ENCODE measurements at regions not wholly inside any gene's neighbourhood (a gene's known extent, or its start where the extent isn't known, plus 50 kb on each side); places are given as distances from the start of the nearest gene placed in this dataset.
A peak's percentile ranks its signal among the peaks of the same experiment; 100 is the strongest.

GRCh38 chr17:33527290-33527689 lies 234.2 kb upstream of the ASIC2 start:
- Histone ChIP-seq H3K4me1 (ENCODE audit: control insufficient read depth, insufficient read depth, low read length) (no peaks in the 10 kb centered on the region), H3K27ac (ENCODE audit: low read depth, low read length) (no peak overlapping the region), H3K9me3 (ENCODE audit: control insufficient read depth, insufficient read depth, low read length) (no peaks in the 10 kb centered on the region), H3K36me3 (ENCODE audit: control insufficient read depth, insufficient read depth, low read length) (no peaks in the 10 kb centered on the region), H3K27me3 (ENCODE audit: control insufficient read depth, insufficient read depth, low read length) (no peaks in the 10 kb centered on the region), H3K4me3 (ENCODE audit: low read depth, low read length) (no peak overlapping the region)
- 87% methylated on average over 3 of the region's 3 CpGs for WGBS (ENCODE audit: insufficient coverage)
- DNase-seq (ENCODE audit: low read depth in 4 of 6, low spot score in 6 of 6), result no peak

- no peak overlapping the region for H3K4me3 ChIP-seq (ENCODE audit: low read depth, low read length)
- H3K36me3 ChIP-seq (ENCODE audit: control insufficient read depth, insufficient read depth, low read length), result no peaks in the 10 kb centered on the region
- WGBS (ENCODE audit: insufficient coverage), result 73% methylated on average over 1 of the region's 1 CpG
- no peaks in the 10 kb centered on the region for H3K9me3 ChIP-seq (ENCODE audit: control insufficient read depth, insufficient read depth, low read length)
- H3K27me3 ChIP-seq (ENCODE audit: control insufficient read depth, insufficient read depth, low read length), result no peaks in the 10 kb centered on the region
- no peak overlapping the region for H3K27ac ChIP-seq (ENCODE audit: low read depth, low read length)
- H3K4me1 ChIP-seq (ENCODE audit: control insufficient read depth, insufficient read depth, low read length), result no peaks in the 10 kb centered on the region
- DNase-seq (ENCODE audit: low read depth in 4 of 6, low spot score in 6 of 6), result no peak
These were observed 235.8 kb upstream of the ASIC2 start for GRCh38 chr17:33528846-33529245.

- Histone ChIP-seq H3K36me3 (ENCODE audit: control insufficient read depth, insufficient read depth, low read length) (no peaks in the 10 kb centered on the region), H3K27me3 (ENCODE audit: control insufficient read depth, insufficient read depth, low read length) (no peaks in the 10 kb centered on the region), H3K4me1 (ENCODE audit: control insufficient read depth, insufficient read depth, low read length) (no peaks in the 10 kb centered on the region), H3K27ac (ENCODE audit: low read depth, low read length) (no peak overlapping the region), H3K4me3 (ENCODE audit: low read depth, low read length) (no peak overlapping the region), H3K9me3 (ENCODE audit: control insufficient read depth, insufficient read depth, low read length) (no peaks in the 10 kb centered on the region)
- DNase-seq (ENCODE audit: low read depth in 4 of 6, low spot score in 6 of 6), result peak in 1 of 6 donors; percentile 34
- 58% methylated on average over 4 of the region's 9 CpGs for WGBS (ENCODE audit: insufficient coverage)
These were observed 236.7 kb upstream of the ASIC2 start for GRCh38 chr17:33529816-33530215.

- WGBS (ENCODE audit: insufficient coverage), result 93% methylated on average over 6 of the region's 6 CpGs
- DNase-seq (ENCODE audit: low read depth in 4 of 6, low spot score in 6 of 6), result no peak
- Histone ChIP-seq H3K9me3 (ENCODE audit: control insufficient read depth, insufficient read depth, low read length) (no peaks in the 10 kb centered on the region), H3K27ac (ENCODE audit: low read depth, low read length) (no peak overlapping the region), H3K4me1 (ENCODE audit: control insufficient read depth, insufficient read depth, low read length) (no peaks in the 10 kb centered on the region), H3K27me3 (ENCODE audit: control insufficient read depth, insufficient read depth, low read length) (no peaks in the 10 kb centered on the region), H3K4me3 (ENCODE audit: low read depth, low read length) (no peak overlapping the region), H3K36me3 (ENCODE audit: control insufficient read depth, insufficient read depth, low read length) (no peaks in the 10 kb centered on the region)
These were observed 238.2 kb upstream of the ASIC2 start for GRCh38 chr17:33531311-33531710.

GRCh38 chr17:33534087-33534486 lies 241.0 kb upstream of the ASIC2 start:
- H3K27ac ChIP-seq (ENCODE audit: low read depth, low read length), result no peak overlapping the region
- no peaks in the 10 kb centered on the region for H3K4me1 ChIP-seq (ENCODE audit: control insufficient read depth, insufficient read depth, low read length)
- no peaks in the 10 kb centered on the region for H3K36me3 ChIP-seq (ENCODE audit: control insufficient read depth, insufficient read depth, low read length)
- no peaks in the 10 kb centered on the region for H3K27me3 ChIP-seq (ENCODE audit: control insufficient read depth, insufficient read depth, low read length)
- H3K4me3 ChIP-seq (ENCODE audit: low read depth, low read length), result no peak overlapping the region
- WGBS (ENCODE audit: insufficient coverage), result 81% methylated on average over 9 of the region's 9 CpGs
- peak in 1 of 6 donors; percentile 38 for DNase-seq (ENCODE audit: low read depth in 4 of 6, low spot score in 6 of 6)
- H3K9me3 ChIP-seq (ENCODE audit: control insufficient read depth, insufficient read depth, low read length), result no peaks in the 10 kb centered on the region

GRCh38 chr17:33545124-33545523 lies 252.0 kb upstream of the ASIC2 start:
- WGBS (ENCODE audit: insufficient coverage), result 91% methylated on average over 3 of the region's 4 CpGs
- H3K27me3 ChIP-seq (ENCODE audit: control insufficient read depth, insufficient read depth, low read length), result no peaks in the 10 kb centered on the region
- peak in 1 of 6 donors; percentile 48 for DNase-seq (ENCODE audit: low read depth in 4 of 6, low spot score in 6 of 6)
- no peaks in the 10 kb centered on the region for H3K36me3 ChIP-seq (ENCODE audit: control insufficient read depth, insufficient read depth, low read length)
- no peak overlapping the region for H3K27ac ChIP-seq (ENCODE audit: low read depth, low read length)
- no peaks in the 10 kb centered on the region for H3K4me1 ChIP-seq (ENCODE audit: control insufficient read depth, insufficient read depth, low read length)
- no peak overlapping the region for H3K4me3 ChIP-seq (ENCODE audit: low read depth, low read length)
- H3K9me3 ChIP-seq (ENCODE audit: control insufficient read depth, insufficient read depth, low read length), result no peaks in the 10 kb centered on the region

GRCh38 chr17:33550261-33550660 lies 257.2 kb upstream of the ASIC2 start:
- Histone ChIP-seq H3K36me3 (ENCODE audit: control insufficient read depth, insufficient read depth, low read length) (no peaks in the 10 kb centered on the region), H3K9me3 (ENCODE audit: control insufficient read depth, insufficient read depth, low read length) (no peaks in the 10 kb centered on the region), H3K4me1 (ENCODE audit: control insufficient read depth, insufficient read depth, low read length) (no peaks in the 10 kb centered on the region), H3K27me3 (ENCODE audit: control insufficient read depth, insufficient read depth, low read length) (no peaks in the 10 kb centered on the region), H3K27ac (ENCODE audit: low read depth, low read length) (no peak overlapping the region), H3K4me3 (ENCODE audit: low read depth, low read length) (no peak overlapping the region)
- no peak for DNase-seq (ENCODE audit: low read depth in 4 of 6, low spot score in 6 of 6)
- 85% methylated on average over 4 of the region's 4 CpGs for WGBS (ENCODE audit: insufficient coverage)

- no peak for DNase-seq (ENCODE audit: low read depth in 4 of 6, low spot score in 6 of 6)
- no peaks in the 10 kb centered on the region for H3K9me3 ChIP-seq (ENCODE audit: control insufficient read depth, insufficient read depth, low read length)
- no peaks in the 10 kb centered on the region for H3K36me3 ChIP-seq (ENCODE audit: control insufficient read depth, insufficient read depth, low read length)
- no peak overlapping the region for H3K4me3 ChIP-seq (ENCODE audit: low read depth, low read length)
- no peaks in the 10 kb centered on the region for H3K4me1 ChIP-seq (ENCODE audit: control insufficient read depth, insufficient read depth, low read length)
- H3K27me3 ChIP-seq (ENCODE audit: control insufficient read depth, insufficient read depth, low read length), result no peaks in the 10 kb centered on the region
- H3K27ac ChIP-seq (ENCODE audit: low read depth, low read length), result no peak overlapping the region
- WGBS (ENCODE audit: insufficient coverage), result 91% methylated on average over 1 of the region's 5 CpGs
These were observed 258.0 kb upstream of the ASIC2 start for GRCh38 chr17:33551075-33551474.

GRCh38 chr17:33551911-33552310 lies 258.8 kb upstream of the ASIC2 start:
- Histone ChIP-seq H3K4me3 (ENCODE audit: low read depth, low read length) (no peak overlapping the region), H3K4me1 (ENCODE audit: control insufficient read depth, insufficient read depth, low read length) (no peaks in the 10 kb centered on the region), H3K27me3 (ENCODE audit: control insufficient read depth, insufficient read depth, low read length) (no peaks in the 10 kb centered on the region), H3K36me3 (ENCODE audit: control insufficient read depth, insufficient read depth, low read length) (no peaks in the 10 kb centered on the region), H3K9me3 (ENCODE audit: control insufficient read depth, insufficient read depth, low read length) (no peaks in the 10 kb centered on the region), H3K27ac (ENCODE audit: low read depth, low read length) (no peak overlapping the region)
- no peak for DNase-seq (ENCODE audit: low read depth in 4 of 6, low spot score in 6 of 6)
- 20% methylated on average over 1 of the region's 6 CpGs for WGBS (ENCODE audit: insufficient coverage)

- Histone ChIP-seq H3K36me3 (ENCODE audit: control insufficient read depth, insufficient read depth, low read length) (no peaks in the 10 kb centered on the region), H3K4me3 (ENCODE audit: low read depth, low read length) (no peak overlapping the region), H3K27ac (ENCODE audit: low read depth, low read length) (no peak overlapping the region), H3K27me3 (ENCODE audit: control insufficient read depth, insufficient read depth, low read length) (no peaks in the 10 kb centered on the region), H3K4me1 (ENCODE audit: control insufficient read depth, insufficient read depth, low read length) (no peaks in the 10 kb centered on the region), H3K9me3 (ENCODE audit: control insufficient read depth, insufficient read depth, low read length) (no peaks in the 10 kb centered on the region)
- no peak for DNase-seq (ENCODE audit: low read depth in 4 of 6, low spot score in 6 of 6)
- 80% methylated on average over 2 of the region's 5 CpGs for WGBS (ENCODE audit: insufficient coverage)
These were observed 267.1 kb upstream of the ASIC2 start for GRCh38 chr17:33560165-33560564.
